ENCODE measurements at regions not wholly inside any gene's neighbourhood (a gene's known extent, or its start where the extent isn't known, plus 50 kb on each side); places are given as distances from the start of the nearest gene placed in this dataset.

GRCh38 chr6:104639668-104640067 is 220.1 kb downstream of the HACE1 start:
- Histone ChIP-seq H3K4me1 (no peaks in the 10 kb centered on the region), H3K4me3 (no peak overlapping the region), H3K36me3 (no peaks in the 10 kb centered on the region), H3K9me3 (no peaks in the 10 kb centered on the region), H3K27me3 (no peaks in the 10 kb centered on the region), H3K27ac (peak overlapping the region; percentile 48)
- intact Hi-C loops (cut with DNase I) = no loop called here
- TF ChIP-seq CTCF (IDR thresholded peaks at IDR 0.05) = no peak
- no peak for TF ChIP-seq POLR2AphosphoS5 (IDR thresholded peaks at IDR 0.05; ENCODE audit: insufficient read depth in 1 of 2, low read depth in 1 of 2)
- no peak for TF ChIP-seq POLR2A (IDR thresholded peaks at IDR 0.05)
- DNase-seq (ENCODE audit: extremely low spot score in 2 of 2) = no peak

- H3K27me3 ChIP-seq = no peaks in the 10 kb centered on the region
- H3K4me1 ChIP-seq = no peaks in the 10 kb centered on the region
- no peaks in the 10 kb centered on the region for H3K9me3 ChIP-seq
- no peaks in the 10 kb centered on the region for H3K36me3 ChIP-seq
- no peak overlapping the region for H3K4me3 ChIP-seq
- no peak for DNase-seq (ENCODE audit: extremely low spot score in 2 of 2)
- H3K27ac ChIP-seq = no peak overlapping the region
- TF ChIP-seq CTCF (IDR thresholded peaks at IDR 0.05) (no peak), POLR2AphosphoS5 (IDR thresholded peaks at IDR 0.05; ENCODE audit: insufficient read depth in 1 of 2, low read depth in 1 of 2) (peak in 1 of 2 donors; percentile 88)
- intact Hi-C loops (cut with DNase I) = no loop called here
These were observed 220.9 kb downstream of the HACE1 start for GRCh38 chr6:104638841-104639290.

GRCh38 chr6:104633125-104633524 is 226.6 kb downstream of the HACE1 start:
- H3K27ac ChIP-seq = no peak overlapping the region
- no peak overlapping the region for H3K4me3 ChIP-seq
- intact Hi-C loops (cut with DNase I) = no loop called here
- no peaks in the 10 kb centered on the region for H3K36me3 ChIP-seq
- H3K4me1 ChIP-seq = no peaks in the 10 kb centered on the region
- DNase-seq (ENCODE audit: extremely low spot score in 2 of 2) = no peak
- H3K27me3 ChIP-seq = no peaks in the 10 kb centered on the region
- no peaks in the 10 kb centered on the region for H3K9me3 ChIP-seq
- TF ChIP-seq POLR2AphosphoS5 (IDR thresholded peaks at IDR 0.05; ENCODE audit: insufficient read depth in 1 of 2, low read depth in 1 of 2) (no peak), POLR2A (IDR thresholded peaks at IDR 0.05) (no peak)

- H3K36me3 ChIP-seq = no peaks in the 10 kb centered on the region
- no peak for DNase-seq (ENCODE audit: extremely low spot score in 2 of 2)
- no peaks in the 10 kb centered on the region for H3K4me1 ChIP-seq
- H3K27me3 ChIP-seq = no peaks in the 10 kb centered on the region
- intact Hi-C loops (cut with DNase I) = no loop called here
- no peak overlapping the region for H3K27ac ChIP-seq
- no peak overlapping the region for H3K4me3 ChIP-seq
- H3K9me3 ChIP-seq = no peaks in the 10 kb centered on the region
- TF ChIP-seq POLR2AphosphoS5 (IDR thresholded peaks at IDR 0.05; ENCODE audit: insufficient read depth in 1 of 2, low read depth in 1 of 2) (no peak), CTCF (IDR thresholded peaks at IDR 0.05) (no peak), POLR2A (IDR thresholded peaks at IDR 0.05) (no peak)
These were observed 227.1 kb downstream of the HACE1 start for GRCh38 chr6:104632588-104632987.

- intact Hi-C loops (cut with DNase I) = no loop called here
- no peaks in the 10 kb centered on the region for H3K4me1 ChIP-seq
- DNase-seq (ENCODE audit: extremely low spot score in 2 of 2) = no peak
- no peaks in the 10 kb centered on the region for H3K27me3 ChIP-seq
- H3K9me3 ChIP-seq = no peaks in the 10 kb centered on the region
- no peaks in the 10 kb centered on the region for H3K36me3 ChIP-seq
- no peak overlapping the region for H3K4me3 ChIP-seq
- TF ChIP-seq CTCF (IDR thresholded peaks at IDR 0.05) (no peak), POLR2AphosphoS5 (IDR thresholded peaks at IDR 0.05; ENCODE audit: insufficient read depth in 1 of 2, low read depth in 1 of 2) (peak in 1 of 2 donors; percentile 79)
- H3K27ac ChIP-seq = no peak overlapping the region
These were observed 228.8 kb downstream of the HACE1 start for GRCh38 chr6:104630955-104631354.

GRCh38 chr6:104630522-104630921 is 229.2 kb downstream of the HACE1 start:
- no peak for DNase-seq (ENCODE audit: extremely low spot score in 2 of 2)
- Histone ChIP-seq H3K4me3 (no peak overlapping the region), H3K4me1 (no peaks in the 10 kb centered on the region), H3K27ac (no peak overlapping the region), H3K36me3 (no peaks in the 10 kb centered on the region), H3K9me3 (no peaks in the 10 kb centered on the region), H3K27me3 (no peaks in the 10 kb centered on the region)
- TF ChIP-seq POLR2A (IDR thresholded peaks at IDR 0.05) (no peak), POLR2AphosphoS5 (IDR thresholded peaks at IDR 0.05; ENCODE audit: insufficient read depth in 1 of 2, low read depth in 1 of 2) (no peak), CTCF (IDR thresholded peaks at IDR 0.05) (no peak)
- intact Hi-C loops (cut with DNase I) = no loop called here
